Kasumi-1 (cell line): ENCODE measurements at regions not wholly inside any gene's neighbourhood (a gene's known extent, or its start where the extent isn't known, plus 50 kb on each side); places are given as distances from the start of the nearest gene placed in this dataset.

Source experiments
- DNase-seq, 2 experiments: peaks; one replicate each; lab custom pipeline; 2025; lab: John Stamatoyannopoulos, UW

- no peak for DNase-seq
Observed at GRCh38 chrX:35858361-35858760, 60.2 kb downstream of the MAGEB16 start.

- DNase-seq, result no peak
Observed at GRCh38 chrX:35858906-35859305, 60.6 kb upstream of the CFAP47 start.

GRCh38 chrX:35868501-35868900, 51.0 kb upstream of the CFAP47 start:
- peak in 1 of 2 experiments; percentile 2 for DNase-seq
